ENCODE measurements at regions not wholly inside any gene's neighbourhood (a gene's known extent, or its start where the extent isn't known, plus 50 kb on each side); places are given as distances from the start of the nearest gene placed in this dataset.

DNA sequence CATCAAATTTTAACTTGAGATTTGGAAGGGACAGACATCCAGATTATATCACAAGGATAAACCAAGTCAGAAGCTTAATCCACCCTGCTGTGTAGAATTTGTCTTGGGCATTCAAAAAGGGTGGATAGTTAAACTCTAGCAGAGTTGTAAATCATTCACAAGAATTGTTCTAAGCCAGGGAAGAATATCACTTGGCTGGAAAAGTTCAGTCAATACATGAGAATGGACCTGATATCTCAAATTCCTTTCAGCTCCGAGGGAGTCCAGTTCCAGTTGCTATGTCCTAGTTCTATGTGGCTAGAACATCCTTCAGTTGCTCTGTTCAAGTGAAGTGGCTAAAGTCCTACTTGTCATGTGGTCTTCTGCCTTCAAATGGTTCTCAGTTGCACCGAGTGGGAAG, 351.8 kb upstream of the JARID2 start:
- peaks cover 27% of the 10 kb centered on the region for H3K9me3 Mint-ChIP-seq
- ChIA-PET POLR2A (no interaction called here), CTCF (interaction anchor here (0.6 kb wide), 1 partner anchor 11 kb away, joined by 3 read pairs; no protein-coding TSS in a partner anchor)
- TF ChIP-seq GTF2I (CRISPR knock-in tag; conservative IDR thresholded peaks at IDR 0.05) (no peak), CREB1 (CRISPR knock-in tag; IDR thresholded peaks at IDR 0.05) (no peak), TP53 (CRISPR knock-in tag; IDR thresholded peaks at IDR 0.05) (no peak), AR (CRISPR knock-in tag; IDR thresholded peaks at IDR 0.05) (no peak), IRF2 (CRISPR knock-in tag; IDR thresholded peaks at IDR 0.05; ENCODE audit: borderline replicate concordance, low read depth) (no peak), ARID4B (CRISPR knock-in tag; IDR thresholded peaks at IDR 0.05; ENCODE audit: borderline replicate concordance) (no peak), NR1H2 (CRISPR knock-in tag; IDR thresholded peaks at IDR 0.05) (no peak), ESRRA (CRISPR knock-in tag; IDR thresholded peaks at IDR 0.05; ENCODE audit: borderline replicate concordance) (no peak), STAT6 (CRISPR knock-in tag; conservative IDR thresholded peaks at IDR 0.05; ENCODE audit: low read depth) (no peak), PRRX2 (CRISPR knock-in tag; IDR thresholded peaks at IDR 0.05) (no peak), GABPB1 (CRISPR knock-in tag; IDR thresholded peaks at IDR 0.05) (no peak)
- TF ChIP-seq, protein P1, sequence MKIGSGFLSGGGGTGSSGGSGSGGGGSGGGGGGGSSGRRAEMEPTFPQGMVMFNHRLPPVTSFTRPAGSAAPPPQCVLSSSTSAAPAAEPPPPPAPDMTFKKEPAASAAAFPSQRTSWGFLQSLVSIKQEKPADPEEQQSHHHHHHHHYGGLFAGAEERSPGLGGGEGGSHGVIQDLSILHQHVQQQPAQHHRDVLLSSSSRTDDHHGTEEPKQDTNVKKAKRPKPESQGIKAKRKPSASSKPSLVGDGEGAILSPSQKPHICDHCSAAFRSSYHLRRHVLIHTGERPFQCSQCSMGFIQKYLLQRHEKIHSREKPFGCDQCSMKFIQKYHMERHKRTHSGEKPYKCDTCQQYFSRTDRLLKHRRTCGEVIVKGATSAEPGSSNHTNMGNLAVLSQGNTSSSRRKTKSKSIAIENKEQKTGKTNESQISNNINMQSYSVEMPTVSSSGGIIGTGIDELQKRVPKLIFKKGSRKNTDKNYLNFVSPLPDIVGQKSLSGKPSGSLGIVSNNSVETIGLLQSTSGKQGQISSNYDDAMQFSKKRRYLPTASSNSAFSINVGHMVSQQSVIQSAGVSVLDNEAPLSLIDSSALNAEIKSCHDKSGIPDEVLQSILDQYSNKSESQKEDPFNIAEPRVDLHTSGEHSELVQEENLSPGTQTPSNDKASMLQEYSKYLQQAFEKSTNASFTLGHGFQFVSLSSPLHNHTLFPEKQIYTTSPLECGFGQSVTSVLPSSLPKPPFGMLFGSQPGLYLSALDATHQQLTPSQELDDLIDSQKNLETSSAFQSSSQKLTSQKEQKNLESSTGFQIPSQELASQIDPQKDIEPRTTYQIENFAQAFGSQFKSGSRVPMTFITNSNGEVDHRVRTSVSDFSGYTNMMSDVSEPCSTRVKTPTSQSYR (CRISPR knock-in tag; IDR thresholded peaks at IDR 0.05): no peak
- TF ChIP-seq, protein P2, sequence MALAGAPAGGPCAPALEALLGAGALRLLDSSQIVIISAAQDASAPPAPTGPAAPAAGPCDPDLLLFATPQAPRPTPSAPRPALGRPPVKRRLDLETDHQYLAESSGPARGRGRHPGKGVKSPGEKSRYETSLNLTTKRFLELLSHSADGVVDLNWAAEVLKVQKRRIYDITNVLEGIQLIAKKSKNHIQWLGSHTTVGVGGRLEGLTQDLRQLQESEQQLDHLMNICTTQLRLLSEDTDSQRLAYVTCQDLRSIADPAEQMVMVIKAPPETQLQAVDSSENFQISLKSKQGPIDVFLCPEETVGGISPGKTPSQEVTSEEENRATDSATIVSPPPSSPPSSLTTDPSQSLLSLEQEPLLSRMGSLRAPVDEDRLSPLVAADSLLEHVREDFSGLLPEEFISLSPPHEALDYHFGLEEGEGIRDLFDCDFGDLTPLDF (CRISPR knock-in tag; IDR thresholded peaks at IDR 0.05): no peak
- H3K27me3 Mint-ChIP-seq (ENCODE audit: low read depth): peaks cover 3% of the 10 kb centered on the region; the same call in 1 of the 2 replicates
- no peak overlapping the region for H3K27ac Mint-ChIP-seq
- ATAC-seq: no peak
- H3K36me3 Mint-ChIP-seq: peaks cover 23% of the 10 kb centered on the region
- peaks cover 16% of the 10 kb centered on the region for H3K4me1 Mint-ChIP-seq
- no peak overlapping the region for H3K4me3 Mint-ChIP-seq
- no peak for DNase-seq (ENCODE audit: low spot score)
